Astrocyte (in vitro differentiated cells and primary cell): ENCODE measurements at regions not wholly inside any gene's neighbourhood (a gene's known extent, or its start where the extent isn't known, plus 50 kb on each side); places are given as distances from the start of the nearest gene placed in this dataset.

Experiments
- DNase-seq: peaks from one replicate; pipeline ENCODE4 v3.0.0-alpha.2; 2010; ENCODE audit warnings: low read depth
- FAIRE-seq: peaks from 2 replicates; lab custom pipeline; 2011; peaks lifted over from hg19 to GRCh38; lab: Jason Lieb, UNC
- H2AFZ ChIP-seq: 2 replicates; pipeline ENCODE4 v1.6.0; 2012; ENCODE audit warnings: low read depth, low read length, inconsistent platforms
- H3K27ac ChIP-seq: 2 replicates; pipeline ENCODE4 v1.5.1; 2011; ENCODE audit warnings: low read depth, low read length, inconsistent platforms
- H3K27me3 ChIP-seq: 2 replicates; pipeline ENCODE4 v1.6.0; 2011; ENCODE audit warnings: low read length, inconsistent platforms; ENCODE audit not compliant: insufficient read depth
- H3K36me3 ChIP-seq: 2 replicates; pipeline ENCODE4 v1.5.1; 2011; ENCODE audit warnings: low read length, inconsistent platforms; ENCODE audit not compliant: insufficient read depth
- H3K4me1 ChIP-seq: 2 replicates; pipeline ENCODE4 v1.5.1; 2011; ENCODE audit warnings: low read length, inconsistent platforms; ENCODE audit not compliant: insufficient read depth
- H3K4me2 ChIP-seq: 2 replicates; pipeline ENCODE4 v1.6.0; 2012; ENCODE audit warnings: low read length, inconsistent platforms
- H3K4me3 ChIP-seq: 2 replicates; pipeline ENCODE4 v1.5.1; 2011; ENCODE audit warnings: low read depth, mild to moderate bottlenecking, low read length, inconsistent platforms; ENCODE audit not compliant: insufficient read depth
- H3K79me2 ChIP-seq: 2 replicates; pipeline ENCODE4 v1.6.0; 2012; ENCODE audit warnings: mild to moderate bottlenecking, low read length, inconsistent platforms; ENCODE audit not compliant: insufficient read depth
- H3K9ac ChIP-seq: 2 replicates; pipeline ENCODE4 v1.6.0; 2012; ENCODE audit warnings: mild to moderate bottlenecking, low read length, inconsistent platforms
- H3K9me3 ChIP-seq: 2 replicates; pipeline ENCODE4 v1.5.1; 2012; ENCODE audit warnings: low read depth, mild to moderate bottlenecking, low read length, inconsistent platforms; ENCODE audit not compliant: insufficient read depth
- H4K20me1 ChIP-seq: 2 replicates; pipeline ENCODE4 v1.6.0; 2012; ENCODE audit warnings: low read length, inconsistent platforms; ENCODE audit not compliant: insufficient read depth
- H3K27ac Mint-ChIP-seq: one replicate; pipeline ENCODE4 v1.8.0; 2021; ENCODE audit warnings: mild to moderate bottlenecking, mixed read lengths; ENCODE audit not compliant: unreplicated experiment
- H3K27me3 Mint-ChIP-seq: one replicate; pipeline ENCODE4 v1.8.0; 2021; ENCODE audit warnings: low read depth, mixed read lengths; ENCODE audit not compliant: unreplicated experiment
- H3K36me3 Mint-ChIP-seq: one replicate; pipeline ENCODE4 v1.8.0; 2021; ENCODE audit warnings: low read depth, mixed read lengths; ENCODE audit not compliant: unreplicated experiment
- H3K4me1 Mint-ChIP-seq: one replicate; pipeline ENCODE4 v1.8.0; 2021; ENCODE audit warnings: low read depth, mixed read lengths; ENCODE audit not compliant: unreplicated experiment
- H3K4me3 Mint-ChIP-seq: one replicate; pipeline ENCODE4 v1.8.0; 2021; ENCODE audit warnings: mild to moderate bottlenecking, moderate library complexity, mixed read lengths; ENCODE audit not compliant: unreplicated experiment
- H3K9me3 Mint-ChIP-seq: one replicate; pipeline ENCODE4 v1.8.0; 2021; ENCODE audit warnings: mild to moderate bottlenecking, mixed read lengths; ENCODE audit not compliant: unreplicated experiment
- CTCF ChIP-seq: IDR thresholded peaks from 2 replicates; pipeline ENCODE4 v1.5.1; 2011; ENCODE audit warnings: low read depth, mild to moderate bottlenecking, inconsistent platforms, low read length, moderate library complexity; ENCODE audit not compliant: insufficient read depth
- EZH2 ChIP-seq: IDR thresholded peaks from 2 replicates; pipeline ENCODE4 v1.6.1; 2012; ENCODE audit warnings: mild to moderate bottlenecking, low read length, inconsistent platforms; ENCODE audit not compliant: insufficient read depth

DNA sequence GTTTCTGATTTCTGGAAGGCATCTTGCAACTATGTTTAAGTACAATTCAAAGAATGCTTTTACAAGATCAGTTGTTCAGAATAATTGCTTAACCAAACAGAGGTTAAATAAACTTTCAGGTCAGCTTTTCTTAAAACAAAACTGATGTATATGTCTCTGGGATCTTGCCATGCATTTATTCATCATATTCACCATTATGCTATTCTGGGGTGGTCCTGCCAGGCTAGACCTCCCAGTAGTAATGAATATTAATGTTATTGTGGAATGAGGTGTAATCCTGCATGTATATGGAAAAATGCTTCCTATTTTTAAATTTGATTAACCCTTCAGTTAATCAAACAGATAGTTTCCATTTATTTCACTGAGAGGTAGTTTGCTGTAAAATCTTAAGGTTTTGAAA, 129.3 kb upstream of the RGPD4 start:
- DNase-seq (no peak), FAIRE-seq (no peak)
- Histone ChIP-seq H3K4me2 (no peak overlapping the region), H3K36me3 (no peaks in the 10 kb centered on the region), H4K20me1 (no peaks in the 10 kb centered on the region), H3K4me3 (no peak overlapping the region), H3K9ac (no peak overlapping the region), H2AFZ (no peak overlapping the region), H3K9me3 (no peaks in the 10 kb centered on the region), H3K27me3 (no peaks in the 10 kb centered on the region), H3K4me1 (no peaks in the 10 kb centered on the region), H3K27ac (no peak overlapping the region), H3K79me2 (no peaks in the 10 kb centered on the region)
- Mint-ChIP-seq H3K9me3 (peaks cover 4% of the 10 kb centered on the region), H3K4me3 (no peak overlapping the region), H3K27me3 (no peaks in the 10 kb centered on the region), H3K27ac (no peak overlapping the region), H3K4me1 (no peaks in the 10 kb centered on the region), H3K36me3 (no peaks in the 10 kb centered on the region)
- TF ChIP-seq EZH2 (no peak), CTCF (no peak)

- Histone ChIP-seq H3K4me2 (no peak overlapping the region), H3K9ac (no peak overlapping the region), H3K4me3 (no peak overlapping the region), H3K4me1 (no peaks in the 10 kb centered on the region), H3K36me3 (no peaks in the 10 kb centered on the region), H4K20me1 (no peaks in the 10 kb centered on the region), H3K79me2 (no peaks in the 10 kb centered on the region), H2AFZ (no peak overlapping the region), H3K27ac (no peak overlapping the region), H3K9me3 (no peaks in the 10 kb centered on the region), H3K27me3 (no peaks in the 10 kb centered on the region)
- FAIRE-seq (no peak), DNase-seq (no peak)
- no peak for TF ChIP-seq CTCF
- no peak for TF ChIP-seq EZH2
- no peaks in the 10 kb centered on the region for H3K4me1 Mint-ChIP-seq
- H3K27ac Mint-ChIP-seq = no peak overlapping the region
- H3K27me3 Mint-ChIP-seq = no peaks in the 10 kb centered on the region
- no peak overlapping the region for H3K4me3 Mint-ChIP-seq
- no peaks in the 10 kb centered on the region for H3K36me3 Mint-ChIP-seq
- peaks cover 4% of the 10 kb centered on the region for H3K9me3 Mint-ChIP-seq
Observed at GRCh38 chr2:107698861-107699260, 127.8 kb upstream of the RGPD4 start.

- Histone ChIP-seq H2AFZ (no peak overlapping the region), H4K20me1 (no peaks in the 10 kb centered on the region), H3K4me2 (no peak overlapping the region), H3K36me3 (no peaks in the 10 kb centered on the region), H3K27ac (no peak overlapping the region), H3K4me3 (no peak overlapping the region), H3K9ac (no peak overlapping the region), H3K27me3 (no peaks in the 10 kb centered on the region), H3K79me2 (no peaks in the 10 kb centered on the region), H3K9me3 (no peaks in the 10 kb centered on the region), H3K4me1 (no peaks in the 10 kb centered on the region)
- Mint-ChIP-seq H3K4me1 (no peaks in the 10 kb centered on the region), H3K27ac (no peak overlapping the region), H3K36me3 (no peaks in the 10 kb centered on the region), H3K27me3 (no peaks in the 10 kb centered on the region), H3K4me3 (no peak overlapping the region), H3K9me3 (no peaks in the 10 kb centered on the region)
- FAIRE-seq (no peak), DNase-seq (no peak)
- TF ChIP-seq CTCF = no peak
- TF ChIP-seq EZH2 = no peak
Observed at GRCh38 chr2:107700073-107700472, 126.6 kb upstream of the RGPD4 start.
